ENCODE measurements at regions not wholly inside any gene's neighbourhood (a gene's known extent, or its start where the extent isn't known, plus 50 kb on each side); places are given as distances from the start of the nearest gene placed in this dataset.
A peak's percentile ranks its signal among the peaks of the same experiment; 100 is the strongest.

DNA sequence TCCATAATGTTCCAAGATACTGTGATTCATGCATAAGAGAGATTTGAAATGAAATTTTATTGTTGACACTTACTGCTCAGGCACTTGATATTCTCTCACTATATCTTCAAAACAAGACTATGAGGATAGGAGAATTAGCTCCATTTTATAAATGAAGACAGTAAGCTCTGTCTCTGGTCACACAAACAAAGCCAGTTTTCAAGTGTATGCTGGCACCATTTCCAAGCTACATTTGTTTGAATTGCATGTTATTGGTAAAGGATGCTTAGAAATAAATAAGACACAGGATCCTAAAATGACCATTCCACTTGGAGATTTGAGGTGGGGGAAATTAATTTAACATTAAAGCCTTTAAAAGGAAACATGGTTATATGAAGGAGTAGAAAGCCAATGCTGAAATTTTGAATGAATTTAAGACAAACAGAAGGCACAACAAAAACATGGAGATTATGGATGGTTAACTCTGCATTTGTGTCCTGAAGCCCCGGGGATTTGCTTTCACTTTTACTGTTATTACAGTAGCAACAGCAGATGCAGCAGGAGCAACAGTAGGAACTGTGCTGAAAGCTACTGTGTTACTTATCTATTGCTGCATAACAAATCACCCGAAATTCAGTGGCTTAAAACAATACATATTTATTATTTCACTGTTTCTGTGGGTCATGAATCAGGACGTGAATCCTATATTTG lies 79.7 kb upstream of the ASTN2 start:
- no peak for ATAC-seq
- intact Hi-C loops (cut with DNase I, micrococcal nuclease): no loop called here
- DNase-seq: no peak

DNA sequence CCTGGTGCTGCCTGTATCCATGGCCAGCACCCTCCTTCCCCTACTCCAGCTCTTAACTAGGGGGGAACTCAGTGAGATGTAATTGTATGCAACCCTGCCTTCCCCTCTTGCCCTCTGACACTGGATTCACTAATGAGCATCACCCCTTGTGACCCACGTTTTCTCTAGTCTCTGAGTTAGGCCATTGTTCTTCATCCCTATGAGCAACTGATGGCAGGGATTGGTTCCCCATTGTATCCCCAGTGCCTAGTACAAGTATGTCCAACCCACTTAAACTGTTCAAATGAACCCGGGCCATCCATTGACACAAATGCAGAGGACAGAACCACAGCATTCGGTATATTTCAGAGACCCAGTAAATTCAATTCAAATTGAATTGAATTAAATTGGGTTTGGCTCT lies 77.6 kb upstream of the ASTN2 start:
- intact Hi-C loops (cut with DNase I, micrococcal nuclease): no loop called here
- ATAC-seq (no peak), DNase-seq (no peak)

DNA sequence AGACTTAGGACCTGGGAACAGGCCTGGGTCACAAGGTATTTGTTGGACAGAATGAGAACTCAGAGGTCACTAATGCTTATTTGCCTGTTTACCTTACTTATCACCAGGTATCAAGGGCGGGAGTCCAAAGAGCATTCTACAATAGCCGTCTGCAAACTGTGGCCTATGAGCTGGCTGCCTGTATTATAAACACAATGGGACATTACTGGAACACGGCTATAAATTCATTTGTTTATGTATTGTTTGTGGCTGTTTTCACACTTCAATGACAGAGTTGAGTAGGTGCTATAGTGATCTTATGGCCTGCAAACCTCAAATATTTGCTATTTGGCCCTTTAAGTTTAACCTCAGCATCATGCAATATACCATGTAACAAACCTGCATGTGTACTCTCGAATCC lies 76.6 kb upstream of the ASTN2 start:
- peak; percentile 29 to 57 for DNase-seq
- intact Hi-C loops (cut with DNase I, micrococcal nuclease): no loop called here
- peak; percentile 87 for ATAC-seq

DNA sequence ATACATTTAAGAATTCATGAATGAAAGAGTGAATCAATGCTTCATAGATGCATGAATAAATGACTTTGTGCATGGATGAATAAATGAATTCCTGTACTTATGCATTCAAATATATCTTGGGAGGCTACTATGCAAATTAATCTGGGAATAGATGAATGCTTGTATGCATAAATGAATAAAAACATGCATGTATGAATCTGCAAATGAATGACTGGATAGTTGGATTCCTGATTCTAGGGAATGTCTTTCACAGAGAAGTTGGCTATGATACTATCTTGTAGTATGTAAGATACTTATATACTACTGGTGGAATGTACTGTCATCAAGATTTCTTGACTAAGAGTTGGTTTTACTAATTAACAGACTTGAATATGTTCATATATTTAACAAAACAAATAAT lies 75.3 kb upstream of the ASTN2 start:
- ATAC-seq (no peak), DNase-seq (no peak)
- intact Hi-C loops (cut with DNase I, micrococcal nuclease): no loop called here

DNA sequence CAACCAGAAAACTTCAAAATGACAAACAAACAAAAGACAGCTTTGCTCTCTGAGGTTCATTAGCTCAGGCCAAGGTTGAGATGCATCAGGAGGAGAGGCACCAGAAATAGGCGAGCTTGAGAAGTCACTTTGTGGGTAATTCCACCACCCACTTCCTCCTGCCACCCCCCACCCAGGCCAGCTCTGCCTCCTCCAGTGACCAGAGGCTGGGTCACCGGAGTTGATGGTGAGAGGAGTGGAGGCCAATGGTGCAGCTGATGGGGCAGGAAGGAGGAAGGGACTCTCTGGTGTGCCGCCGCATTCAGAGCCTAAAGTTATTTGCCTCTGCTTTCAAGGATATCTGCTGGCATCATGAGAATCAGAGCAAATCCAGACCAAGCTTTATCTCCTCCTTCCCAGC lies 73.8 kb upstream of the ASTN2 start:
- ATAC-seq (no peak), DNase-seq (no peak)
- intact Hi-C loops (cut with DNase I, micrococcal nuclease): no loop called here

DNA sequence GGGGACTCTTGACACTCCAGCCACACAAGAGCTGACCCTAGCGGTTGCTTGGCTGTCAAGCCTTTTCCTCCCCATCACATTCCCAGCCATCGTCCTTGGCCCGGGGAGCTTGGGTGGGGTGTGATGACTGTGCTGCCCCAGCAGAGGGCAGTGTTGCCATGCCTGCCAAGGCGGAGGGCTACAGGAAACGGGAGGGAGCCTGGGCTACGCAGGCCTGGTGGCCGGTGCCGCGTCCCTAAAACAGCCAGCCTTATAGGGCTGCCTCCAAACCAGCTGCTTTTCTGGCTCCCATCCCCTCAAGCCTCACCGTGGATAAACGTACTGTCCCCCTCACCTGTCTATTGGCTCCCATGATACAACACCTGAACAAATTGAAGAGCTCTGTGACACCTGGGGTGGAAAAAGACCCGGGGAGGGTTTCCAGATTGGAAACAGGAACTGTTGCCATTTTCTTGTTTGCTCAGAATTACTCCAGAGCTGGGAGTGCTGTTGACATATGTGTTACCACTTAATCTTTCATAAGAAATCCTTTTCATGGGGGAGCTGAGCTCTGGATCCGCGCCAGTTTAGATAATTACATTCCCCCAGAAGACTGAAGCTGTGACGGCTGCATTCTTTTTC lies 72.8 kb upstream of the ASTN2 start:
- DNase-seq: peak; percentile 58 to 66
- ATAC-seq: peak; percentile 92
- intact Hi-C loops (cut with DNase I, micrococcal nuclease): no loop called here

DNA sequence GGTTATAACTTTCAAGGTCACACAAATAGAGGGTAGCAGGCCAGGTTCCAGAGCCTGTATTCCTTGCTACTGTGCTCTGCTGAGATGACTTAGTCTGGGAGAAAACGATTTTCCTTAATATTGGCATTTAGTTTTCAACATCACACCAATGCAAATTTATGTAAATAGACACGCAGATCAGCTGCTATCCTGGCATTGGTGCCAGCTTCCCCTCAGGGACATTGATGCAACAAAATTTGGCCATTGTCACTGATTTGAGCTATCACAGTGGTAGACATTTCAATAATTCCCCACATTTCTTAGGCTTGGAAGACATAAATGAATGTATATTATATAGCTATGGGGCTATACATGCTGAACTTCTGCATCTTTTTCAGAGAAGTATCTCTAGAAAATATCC lies 71.6 kb upstream of the ASTN2 start:
- intact Hi-C loops (cut with DNase I, micrococcal nuclease): no loop called here
- no peak for ATAC-seq
- no peak for DNase-seq

DNA sequence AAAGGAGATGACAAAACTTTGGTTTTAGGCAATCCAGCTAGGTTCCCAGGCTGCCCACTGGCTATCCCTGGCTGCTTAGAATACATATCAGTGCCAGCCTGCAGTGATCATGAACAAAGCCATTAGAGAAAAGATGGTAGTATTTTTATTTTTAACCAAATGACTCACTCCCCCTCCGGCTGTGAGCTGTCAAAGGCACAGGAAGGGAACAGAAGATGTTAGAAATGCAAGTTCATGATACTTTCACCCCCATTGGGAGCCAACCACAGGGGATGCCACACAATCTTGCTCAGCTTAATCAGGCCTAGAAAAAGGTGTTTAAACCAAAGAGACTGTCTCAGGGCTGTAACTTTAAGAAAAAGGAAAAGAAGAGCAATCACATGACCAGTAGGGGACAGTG lies 70.3 kb upstream of the ASTN2 start:
- DNase-seq (no peak), ATAC-seq (no peak)
- intact Hi-C loops (cut with DNase I, micrococcal nuclease): no loop called here

DNA sequence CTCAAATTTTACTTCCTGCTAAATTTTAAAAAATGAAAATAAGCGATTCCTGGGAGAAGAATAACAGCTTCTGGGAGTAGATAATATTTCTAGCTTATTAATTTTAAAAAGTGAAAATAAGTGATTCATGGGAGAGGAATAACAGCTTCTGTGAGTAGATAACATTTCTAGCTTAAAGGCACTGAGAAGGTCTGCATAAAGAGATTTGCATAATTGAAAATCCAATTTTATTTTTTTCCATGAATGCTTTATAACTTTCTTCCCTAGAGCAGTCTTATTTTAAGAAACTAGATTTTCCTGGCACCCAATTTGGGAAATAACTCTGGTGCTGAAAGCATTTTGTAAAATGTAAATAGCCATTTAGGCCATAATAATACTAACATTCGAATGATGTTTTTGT lies 65.9 kb upstream of the ASTN2 start:
- no peak for ATAC-seq
- intact Hi-C loops (cut with DNase I, micrococcal nuclease): no loop called here
- DNase-seq: no peak

DNA sequence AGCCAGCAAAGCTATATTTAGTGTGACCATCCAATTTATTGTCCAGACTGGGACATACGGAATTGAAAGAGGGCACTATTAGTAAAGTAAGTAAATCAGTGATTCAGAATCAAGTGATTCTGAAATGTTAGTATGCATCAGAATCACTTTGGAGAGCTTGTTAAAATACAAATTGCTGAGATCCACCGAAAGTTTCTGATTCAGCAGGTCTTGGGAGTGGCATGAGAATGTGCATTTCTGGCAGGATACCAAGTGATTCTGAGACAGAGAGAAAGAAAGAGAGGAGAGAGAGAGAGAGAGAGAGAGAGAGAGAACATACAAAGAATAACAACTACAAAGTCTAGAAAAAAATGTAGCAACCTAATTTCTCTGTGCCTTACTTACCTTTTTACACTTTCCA lies 65.4 kb upstream of the ASTN2 start:
- intact Hi-C loops (cut with DNase I, micrococcal nuclease): no loop called here
- no peak for DNase-seq
- ATAC-seq: no peak

DNA sequence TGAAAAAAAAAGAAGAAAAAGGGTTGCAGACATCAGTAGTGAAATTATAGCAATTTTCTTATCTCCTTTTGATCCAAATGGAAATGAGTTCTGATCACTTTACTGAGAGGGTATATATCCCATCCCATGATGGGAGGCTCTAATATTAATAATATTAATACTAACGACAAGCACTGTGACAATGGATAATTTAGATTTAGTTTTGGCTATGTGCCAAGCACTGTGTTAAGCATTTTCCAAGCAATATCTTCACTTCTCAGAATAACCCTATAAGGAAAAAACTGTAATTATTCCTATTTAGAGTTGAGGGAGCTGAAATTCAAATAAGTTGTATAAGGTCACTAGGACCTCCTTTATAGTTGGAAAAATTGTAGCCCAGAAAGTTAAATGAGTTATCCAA lies 58.4 kb upstream of the ASTN2 start:
- intact Hi-C loops (cut with DNase I, micrococcal nuclease): no loop called here
- DNase-seq (no peak), ATAC-seq (no peak)

DNA sequence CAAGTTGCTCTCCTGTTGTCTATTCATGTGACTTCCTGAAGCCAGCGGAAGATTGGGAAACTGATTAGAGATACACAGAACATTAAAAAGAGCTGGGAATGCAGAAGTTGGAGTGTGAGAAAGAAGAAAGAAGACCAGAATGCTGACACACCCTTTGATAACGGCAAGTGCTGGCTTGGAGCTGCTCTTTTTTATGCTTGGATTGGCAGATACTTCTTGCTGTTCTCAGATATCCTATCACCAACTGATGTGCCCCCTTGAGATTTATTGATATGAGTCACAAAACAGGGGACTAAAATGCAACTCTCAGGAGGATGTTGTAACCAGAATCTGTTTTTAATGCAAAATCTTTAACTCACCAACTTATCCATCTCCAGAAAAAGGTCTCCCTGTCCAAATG lies 56.0 kb upstream of the ASTN2 start:
- ATAC-seq (no peak), DNase-seq (no peak)
- intact Hi-C loops (cut with DNase I, micrococcal nuclease): no loop called here

DNA sequence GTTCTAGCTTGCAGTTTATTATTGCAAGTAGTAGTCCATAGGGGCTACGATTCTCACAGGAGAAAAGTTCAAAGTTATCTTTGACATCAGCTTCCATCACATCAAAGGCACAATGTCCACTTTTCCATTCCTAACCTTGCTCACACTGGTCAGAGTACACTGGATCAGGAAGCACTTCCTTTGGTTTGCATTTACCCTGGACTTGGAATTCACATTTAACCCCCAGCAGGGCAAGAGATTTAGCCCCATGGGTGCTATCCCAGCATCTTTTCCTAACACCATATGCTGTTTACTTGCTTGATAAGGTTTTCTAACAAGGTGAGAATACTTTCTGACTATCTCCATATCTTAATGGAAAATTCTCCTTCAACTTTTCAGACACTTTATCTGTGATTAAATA lies 55.6 kb upstream of the ASTN2 start:
- intact Hi-C loops (cut with DNase I, micrococcal nuclease): no loop called here
- ATAC-seq (no peak), DNase-seq (no peak)

DNA sequence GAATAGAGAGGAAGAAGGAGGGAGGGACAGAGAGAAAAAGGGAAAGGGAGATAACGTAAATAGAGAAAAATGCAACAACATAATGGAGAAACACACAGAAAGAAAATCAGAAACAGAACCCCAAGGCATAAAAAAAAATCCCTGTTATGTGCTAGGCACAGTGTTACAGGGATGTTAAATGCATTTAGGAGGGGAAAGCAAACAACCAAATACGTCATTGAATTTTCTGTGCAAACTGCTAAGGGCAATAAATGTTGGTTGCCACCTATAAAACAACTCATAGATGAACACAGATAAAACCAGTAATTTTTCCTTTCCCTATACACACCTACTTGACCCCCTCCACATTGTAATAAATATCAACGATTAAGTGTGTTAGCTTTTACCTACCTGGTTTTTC lies 51.3 kb upstream of the ASTN2 start:
- ATAC-seq: peak; percentile 92
- intact Hi-C loops (cut with DNase I, micrococcal nuclease): no loop called here
- no peak for DNase-seq

DNA sequence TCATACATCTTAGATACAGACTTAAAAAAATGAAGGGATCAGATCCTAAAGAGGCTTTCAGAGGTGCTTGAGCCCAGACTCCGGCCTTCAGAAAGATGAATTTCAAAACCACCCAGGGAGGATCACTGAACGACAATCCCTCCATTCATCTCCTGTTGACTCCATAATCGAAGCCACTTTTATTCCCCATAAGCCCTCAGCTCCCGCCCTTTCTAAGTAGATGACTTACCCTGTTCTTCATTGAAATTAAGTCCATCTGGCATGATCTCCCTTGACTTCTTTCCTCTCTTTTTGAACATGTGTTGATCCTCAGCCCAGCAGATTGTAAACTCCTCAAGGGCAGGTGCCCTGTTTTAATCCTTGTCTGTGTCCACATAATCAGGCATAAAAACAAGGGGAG lies 50.8 kb upstream of the ASTN2 start:
- peak; percentile 12 for ATAC-seq
- intact Hi-C loops (cut with DNase I, micrococcal nuclease): no loop called here
- no peak for DNase-seq

DNA sequence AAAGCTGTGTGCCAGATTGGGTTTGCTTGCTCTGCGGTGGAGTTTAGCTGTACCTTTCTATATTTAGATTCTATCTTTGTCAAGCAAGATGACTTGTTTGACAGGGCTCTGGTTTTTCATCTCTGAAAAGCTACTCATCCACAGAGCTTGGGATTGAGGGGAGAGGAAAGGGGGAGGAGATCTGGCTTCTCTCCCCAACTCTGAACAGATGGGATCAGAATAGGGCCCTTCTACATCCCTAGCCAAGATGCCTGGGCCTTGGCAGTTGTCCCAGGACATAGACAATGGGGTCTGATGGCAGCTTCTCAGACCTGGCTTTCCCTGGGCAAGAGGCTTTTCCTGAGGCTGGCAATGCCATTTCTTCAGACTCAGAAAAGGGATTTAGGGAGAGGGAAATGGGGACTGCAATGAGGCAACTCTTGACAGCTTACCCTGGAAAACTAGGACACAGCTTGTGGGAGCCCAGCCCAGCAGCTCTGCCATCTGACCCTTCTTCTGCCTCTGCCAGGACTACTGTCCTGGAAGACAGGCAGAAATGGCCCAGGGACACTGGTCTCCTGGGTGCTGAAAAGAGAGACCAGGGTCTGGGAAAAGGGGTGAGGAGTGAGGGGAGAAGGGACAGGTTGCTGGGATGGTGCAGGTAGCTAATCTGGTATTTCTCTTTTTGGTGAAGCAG lies 50.2 kb upstream of the ASTN2 start:
- intact Hi-C loops (cut with DNase I, micrococcal nuclease): no loop called here
- no peak for DNase-seq
- ATAC-seq: no peak

Data from left colon (tissue), 2 donors.